HG03108 (cell line): ENCODE measurements at regions not wholly inside any gene's neighbourhood (a gene's known extent, or its start where the extent isn't known, plus 50 kb on each side); places are given as distances from the start of the nearest gene placed in this dataset.
"Not testable (repeated sequence)": the region's sequence is repeated elsewhere in the genome, so short reads cannot be mapped to it uniquely, and the experiment has no call there.

Experiments used
- ATAC-seq: cut with Tn5 transposase; IDR thresholded peaks from one replicate; pipeline ENCODE4 v1.9.1; 2021; ENCODE audit warnings: moderate library complexity; ENCODE audit not compliant: unreplicated experiment

DNA sequence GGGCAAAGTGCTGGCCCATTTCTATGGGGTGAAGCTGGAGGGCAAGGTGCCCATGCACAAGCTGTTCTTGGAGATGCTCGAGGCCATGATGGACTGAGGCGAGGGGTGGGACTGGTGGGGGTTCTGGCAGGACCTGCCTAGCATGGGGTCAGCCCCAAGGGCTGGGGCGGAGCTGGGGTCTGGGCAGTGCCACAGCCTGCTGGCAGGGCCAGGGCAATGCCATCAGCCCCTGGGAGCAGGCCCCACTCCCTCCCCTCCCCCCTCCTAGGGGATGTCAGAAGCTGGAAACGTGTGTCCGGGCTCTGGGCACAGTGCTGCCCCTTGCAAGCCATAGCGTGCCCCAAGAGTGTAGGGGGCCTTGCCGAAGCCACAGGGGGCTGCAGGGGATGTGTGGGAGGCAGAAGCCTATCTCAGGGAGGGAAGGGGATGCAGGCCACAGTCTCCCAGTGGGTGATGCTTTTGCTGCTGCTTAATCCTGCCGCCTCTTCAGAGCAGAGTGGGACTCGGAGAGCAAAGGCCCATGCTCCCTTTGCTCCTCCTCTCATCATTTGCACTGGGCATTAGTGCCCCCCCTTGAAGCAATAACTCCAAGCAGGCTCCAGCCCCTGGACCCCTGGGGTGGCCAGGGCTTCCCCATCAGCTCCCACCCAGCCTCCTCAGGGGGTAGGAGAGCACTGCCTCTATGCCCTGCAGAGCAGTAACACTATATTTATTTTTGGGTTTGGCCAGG lies 85.2 kb downstream of the MRPL57 start:
- ATAC-seq = not testable (repeated sequence)

DNA sequence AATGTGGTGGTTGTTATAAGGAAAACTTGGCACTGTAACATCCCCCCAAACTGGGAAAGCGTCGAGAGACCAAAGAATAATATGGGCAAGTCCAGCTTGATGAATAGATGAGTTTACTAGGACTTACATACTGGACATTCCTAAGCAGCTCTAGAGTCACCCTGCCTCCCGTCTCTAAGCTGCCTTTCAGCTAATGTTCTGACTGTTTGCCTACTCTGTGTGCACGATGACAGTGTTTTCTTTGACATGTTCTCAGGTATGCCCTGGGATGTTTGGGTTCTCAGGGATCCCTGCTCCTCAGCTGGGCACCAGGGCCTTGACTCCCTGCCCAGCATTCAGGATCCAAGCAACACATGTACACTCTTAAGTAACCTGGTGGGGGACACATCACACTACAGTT lies 87.5 kb downstream of the MRPL57 start:
- ATAC-seq = not testable (repeated sequence)

DNA sequence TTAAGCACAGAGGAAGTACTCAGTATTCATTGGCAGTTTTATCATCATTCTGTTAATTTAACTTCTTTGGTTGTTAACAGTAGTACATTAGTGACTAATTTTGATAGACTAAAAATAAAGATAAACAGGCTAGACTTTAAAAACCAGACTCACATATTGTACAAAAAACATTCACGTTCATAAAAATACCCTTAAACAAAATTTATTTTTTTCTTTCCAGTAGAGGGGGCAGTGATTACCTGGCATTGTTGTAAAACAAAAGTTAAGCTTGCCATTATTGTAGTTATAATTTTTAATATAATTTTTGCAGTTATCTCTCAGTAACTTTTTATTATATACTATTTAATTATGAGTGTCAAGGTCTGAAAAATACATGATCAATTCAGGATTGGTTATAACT lies 92.0 kb downstream of the MRPL57 start:
- not testable (repeated sequence) for ATAC-seq

DNA sequence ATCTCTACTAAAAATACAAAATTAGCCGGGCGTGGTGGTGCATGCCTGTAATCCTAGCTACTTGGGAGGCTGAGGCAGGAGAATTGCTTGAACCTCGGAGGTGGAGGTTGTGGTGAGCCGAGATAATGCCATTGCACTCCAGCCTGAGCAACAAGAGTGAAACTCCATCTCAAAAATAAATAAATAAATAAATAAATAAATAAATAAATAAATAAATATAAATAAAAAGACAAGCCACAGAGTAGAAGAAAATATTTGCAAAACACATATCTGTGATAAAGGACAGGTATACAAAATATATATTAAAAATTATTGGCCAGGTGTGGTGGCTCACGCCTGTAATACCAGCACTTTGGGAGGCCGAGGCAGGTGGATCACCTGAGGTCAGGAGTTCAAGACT lies 96.0 kb downstream of the MRPL57 start:
- ATAC-seq = not testable (repeated sequence)

DNA sequence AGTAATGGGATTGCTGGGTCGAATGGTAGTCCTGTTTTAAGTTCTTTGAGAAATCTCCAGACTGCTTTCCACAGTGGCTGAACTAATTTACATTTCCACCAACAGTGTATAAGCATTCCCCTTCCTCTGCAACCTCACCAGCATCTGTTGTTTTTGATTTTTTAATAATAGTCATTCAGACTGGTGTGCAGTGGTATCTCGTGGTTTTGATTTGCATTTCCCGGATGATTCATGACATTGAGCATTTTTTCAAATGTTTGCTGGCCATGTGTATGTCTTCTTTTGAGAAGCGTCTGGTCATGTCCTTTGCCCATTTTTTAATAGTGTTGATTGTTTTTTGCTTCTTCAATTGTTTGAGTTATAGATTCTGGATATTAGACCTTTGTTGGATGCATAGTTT lies 98.0 kb downstream of the MRPL57 start:
- ATAC-seq = not testable (repeated sequence)

DNA sequence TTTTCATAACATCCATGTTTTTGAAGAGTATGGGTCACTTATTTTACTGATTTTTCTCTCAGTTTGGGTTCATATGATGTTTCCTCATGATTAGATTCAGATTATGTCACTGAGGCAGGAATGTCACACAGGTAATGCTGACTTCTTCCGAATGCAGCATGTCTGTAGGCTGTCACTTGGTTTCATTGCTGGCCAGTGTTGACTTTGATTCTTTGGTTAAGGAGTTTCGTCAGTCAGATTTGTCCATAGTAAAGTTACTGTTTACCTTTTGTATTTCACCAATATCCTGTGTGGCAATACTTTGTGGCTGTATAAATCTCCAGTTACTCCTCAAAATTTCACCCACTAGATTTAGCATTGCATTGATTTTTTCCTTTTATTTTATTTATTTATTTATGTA lies 105.6 kb downstream of the MRPL57 start:
- ATAC-seq = no peak

DNA sequence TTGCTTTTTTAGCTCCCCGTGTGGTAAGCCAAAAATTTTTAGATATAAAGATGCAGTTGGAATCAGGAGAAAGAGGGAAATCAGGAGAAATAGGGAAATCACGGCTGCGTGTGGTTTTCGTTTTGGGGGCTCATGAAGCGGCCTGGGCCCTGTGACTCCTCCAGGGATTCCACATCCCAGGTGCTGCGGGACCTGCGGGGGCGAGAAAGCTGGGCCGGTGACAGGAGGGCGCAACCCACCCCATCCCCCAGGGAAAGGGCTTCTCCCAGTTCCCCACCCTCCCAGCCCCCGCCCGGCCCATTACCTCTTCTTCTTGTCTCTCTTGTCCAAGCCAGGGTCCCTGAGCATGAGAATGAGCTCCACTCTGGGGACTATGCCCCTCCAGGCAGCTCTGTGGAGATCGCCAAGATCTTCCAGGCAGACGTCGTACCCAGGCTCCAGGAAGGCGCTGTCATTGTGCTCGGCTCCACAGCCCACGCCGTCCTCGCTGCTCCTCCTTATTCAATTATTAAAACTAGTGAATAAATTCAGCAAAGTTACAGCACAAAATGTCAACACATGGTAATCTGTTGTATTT lies 111.0 kb downstream of the MRPL57 start:
- no peak for ATAC-seq

DNA sequence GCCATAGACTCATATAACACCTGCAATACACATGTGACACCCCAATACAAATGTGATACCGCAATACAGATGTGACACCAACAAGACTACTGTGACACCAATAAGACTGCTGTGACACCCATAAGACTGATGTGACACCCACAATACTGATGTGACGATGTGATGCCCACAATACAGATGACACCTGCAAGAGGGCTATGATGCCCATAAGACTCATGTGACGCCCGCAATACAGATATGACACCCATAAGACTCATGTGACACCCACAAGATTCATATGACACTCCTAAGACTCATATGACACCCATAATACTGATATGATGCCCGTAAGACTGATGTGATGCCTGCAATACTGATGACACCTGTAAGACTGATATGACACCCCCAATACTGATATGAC lies 113.0 kb downstream of the MRPL57 start:
- no peak for ATAC-seq

DNA sequence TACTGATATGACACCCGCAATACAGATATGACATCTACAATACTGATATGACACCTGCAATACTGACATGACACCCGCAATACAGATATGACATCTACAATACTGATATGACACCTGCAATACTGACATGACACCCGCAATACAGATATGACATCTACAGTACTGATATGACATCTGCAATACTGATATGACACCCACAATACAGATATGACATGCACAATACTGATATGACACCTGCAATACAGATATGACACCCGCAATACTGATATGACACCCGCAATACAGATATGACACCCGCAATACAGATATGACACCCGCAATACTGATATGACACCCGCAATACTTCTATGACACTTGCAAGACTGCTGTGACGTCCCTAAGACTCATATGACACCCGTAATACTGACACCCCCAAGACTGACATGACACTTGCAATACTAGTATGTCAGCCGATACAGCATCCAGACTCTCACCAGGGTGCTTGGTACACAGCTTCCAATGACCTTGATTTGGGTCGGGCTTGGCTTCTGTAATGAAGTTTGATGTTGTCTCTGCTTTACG lies 114.1 kb downstream of the MRPL57 start:
- not testable (repeated sequence) for ATAC-seq

DNA sequence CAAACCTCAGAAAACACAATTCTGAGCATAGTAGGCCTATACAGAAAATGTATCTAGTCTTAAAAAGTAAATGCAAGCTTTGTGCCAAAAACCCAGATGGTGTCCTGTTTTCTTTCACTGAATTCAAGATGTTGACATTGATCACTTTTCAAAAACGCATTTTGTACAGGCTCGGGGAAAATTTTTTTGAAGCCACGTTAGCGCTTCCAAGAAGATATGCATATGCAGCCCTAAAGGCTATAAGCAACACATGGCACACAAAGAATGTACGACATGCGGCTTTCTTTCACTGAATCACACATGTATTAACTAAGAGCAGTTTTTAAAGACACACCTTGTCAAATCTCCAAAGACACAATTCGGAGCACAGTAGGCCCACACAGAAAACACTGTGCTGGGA lies 115.4 kb downstream of the MRPL57 start:
- ATAC-seq = no peak

DNA sequence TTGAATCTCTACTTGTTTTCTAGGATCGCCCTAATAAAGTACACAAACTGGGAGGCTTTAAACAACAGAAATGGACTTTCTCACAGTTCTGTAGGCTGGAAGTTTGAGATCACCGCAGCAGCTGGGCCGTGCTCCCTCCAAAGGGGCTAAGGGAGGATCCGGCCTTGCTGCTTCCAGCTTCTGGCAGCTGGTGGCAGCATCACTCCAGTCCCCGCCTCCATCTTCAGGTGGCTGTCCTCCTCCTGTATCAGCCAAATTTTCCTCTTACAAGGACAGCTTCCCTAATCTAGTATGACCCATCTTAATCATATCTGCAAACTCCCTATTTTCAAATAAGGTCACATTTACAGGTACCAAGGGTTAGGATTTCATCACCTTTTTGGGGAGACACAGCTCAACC lies 120.5 kb downstream of the MRPL57 start:
- peak; percentile 53 for ATAC-seq

DNA sequence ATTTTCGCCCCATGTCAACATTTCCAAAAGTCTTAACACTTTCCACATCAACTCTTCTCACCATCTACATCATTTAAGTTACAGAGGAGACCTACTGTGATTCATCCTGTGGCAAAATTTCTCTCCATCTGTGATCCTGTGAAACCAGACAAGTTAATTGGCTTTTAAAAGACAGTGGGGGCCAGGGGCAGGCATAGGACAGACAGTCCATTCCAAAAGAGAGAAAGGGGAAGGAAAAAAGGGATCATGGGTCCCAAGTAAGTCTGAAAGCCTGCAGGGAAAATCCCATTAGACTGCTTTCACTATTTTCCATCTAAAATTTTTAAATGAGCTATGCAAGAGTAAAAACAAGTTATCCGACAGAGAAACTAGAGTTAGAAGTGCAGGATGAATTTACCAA lies 121.0 kb downstream of the MRPL57 start:
- no peak for ATAC-seq

DNA sequence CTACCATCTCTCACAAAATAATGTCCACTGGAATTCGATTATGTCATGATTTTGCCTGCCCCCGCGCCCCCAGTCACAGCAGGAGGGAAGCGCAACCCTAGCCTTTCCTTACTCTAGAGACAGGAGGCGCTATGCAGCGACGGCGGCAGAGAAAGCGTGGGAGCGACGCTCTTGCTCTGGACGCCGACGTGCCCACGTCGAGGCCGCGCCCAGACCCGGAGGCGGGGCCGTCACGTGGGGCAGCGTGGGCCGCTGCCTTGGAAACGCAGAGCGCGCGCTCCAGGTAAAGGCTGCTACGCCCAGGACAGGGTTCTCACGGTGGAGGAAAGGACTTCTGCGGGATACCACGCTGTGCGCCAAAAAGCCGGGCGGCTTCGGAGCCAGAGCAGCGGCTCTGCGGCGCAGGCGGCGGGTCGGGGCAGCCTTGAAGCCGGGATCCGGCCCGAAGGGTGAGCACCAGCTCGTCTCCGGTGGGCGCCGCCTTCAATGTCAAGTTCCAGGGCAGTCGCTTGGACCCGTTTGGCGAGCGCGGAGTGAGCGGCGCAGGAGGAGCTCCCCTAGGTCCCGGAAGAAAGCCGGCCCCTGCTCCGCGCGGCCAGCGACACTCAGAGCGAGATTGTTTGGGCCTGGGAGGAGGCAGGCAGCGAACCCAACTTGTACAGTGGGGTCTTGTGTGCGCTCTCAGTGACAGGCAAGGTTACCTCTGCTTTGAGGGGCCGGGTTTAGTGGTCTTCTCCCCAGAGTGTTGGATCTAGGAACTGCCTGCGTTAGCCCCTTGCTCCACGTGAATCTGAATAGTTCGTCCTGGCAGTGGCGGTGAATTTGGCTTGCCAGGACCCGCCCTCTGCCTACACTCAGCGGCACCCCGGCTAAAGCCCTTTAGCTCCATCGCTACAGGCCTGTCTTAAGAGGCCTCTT lies 121.7 kb downstream of the MRPL57 start:
- ATAC-seq = peak; percentile 90

DNA sequence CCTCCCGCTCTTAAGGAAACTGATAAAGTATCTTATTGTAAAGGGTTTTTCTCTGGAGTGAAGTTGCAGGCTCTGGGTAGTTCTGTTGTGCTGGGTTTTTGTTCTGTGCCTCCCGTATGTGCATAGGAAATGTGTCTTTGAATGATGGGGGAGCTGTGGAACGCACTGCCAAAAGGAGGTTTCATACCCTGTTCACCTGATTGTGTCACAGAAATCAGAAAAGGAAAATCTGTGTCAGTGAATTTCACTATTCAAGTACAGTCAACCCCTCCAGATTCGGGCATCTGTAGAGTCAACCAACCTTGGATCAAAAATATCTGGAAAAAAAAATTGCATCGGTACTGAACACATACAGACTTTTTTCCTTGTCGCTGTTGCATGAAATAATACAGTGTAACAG lies 127.8 kb downstream of the MRPL57 start:
- no peak for ATAC-seq

DNA sequence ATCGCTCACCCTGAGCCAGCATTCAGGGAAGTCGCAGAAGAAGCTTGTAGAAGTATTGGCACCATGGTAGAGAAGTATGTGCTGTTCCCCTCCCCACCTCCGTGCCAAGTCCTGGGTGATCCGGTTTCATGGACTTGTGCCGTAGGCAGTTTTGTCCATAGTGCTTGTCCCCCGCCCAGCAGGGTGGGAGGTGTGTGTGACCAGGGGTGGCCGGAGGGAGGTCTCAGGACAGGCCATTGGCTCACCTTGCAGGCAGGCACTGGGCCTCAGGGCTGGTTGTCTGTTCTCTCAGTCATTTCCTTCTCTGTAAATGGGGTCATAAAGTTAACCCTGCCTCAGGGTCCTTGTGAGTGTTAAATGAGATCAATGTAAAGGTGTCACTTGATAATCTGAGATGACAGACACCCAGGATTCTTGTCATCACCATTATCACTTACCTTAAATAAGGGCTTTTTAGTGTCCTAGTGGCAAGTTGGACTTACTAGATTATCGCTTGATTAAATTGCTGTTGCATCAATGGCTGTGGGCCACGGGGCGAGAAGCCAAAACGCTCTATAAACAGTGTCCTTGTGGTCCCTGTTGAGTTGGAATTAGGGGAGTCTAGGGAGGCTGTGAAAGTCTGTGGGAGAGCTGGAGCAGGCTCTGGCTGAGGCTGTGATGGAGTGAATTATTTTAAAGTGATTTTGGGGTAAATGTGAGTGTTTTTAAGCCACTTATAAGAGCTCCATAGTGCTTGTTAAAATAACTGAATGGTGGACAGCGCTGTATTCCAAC lies 130.0 kb downstream of the MRPL57 start:
- ATAC-seq = not testable (repeated sequence)

DNA sequence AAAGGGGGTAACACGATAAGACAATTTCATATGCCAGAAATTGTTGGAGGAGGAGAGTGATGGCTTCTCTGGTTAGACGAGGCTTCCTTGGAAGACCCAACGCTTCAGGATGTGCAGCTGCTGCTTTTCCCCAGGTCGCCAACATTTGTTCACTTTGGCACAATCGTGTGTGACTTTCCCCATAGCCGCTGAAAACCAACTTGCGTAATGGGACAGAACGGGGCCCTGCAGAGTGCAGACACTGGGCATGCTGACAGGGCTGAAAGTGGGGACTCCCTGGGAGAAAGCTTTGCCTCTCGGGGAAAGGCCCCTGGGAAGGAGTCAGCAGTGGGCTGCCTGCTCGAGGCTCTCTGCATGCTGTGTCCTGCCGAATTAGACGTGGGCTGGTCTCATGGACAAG lies 130.7 kb downstream of the MRPL57 start:
- not testable (repeated sequence) for ATAC-seq

DNA sequence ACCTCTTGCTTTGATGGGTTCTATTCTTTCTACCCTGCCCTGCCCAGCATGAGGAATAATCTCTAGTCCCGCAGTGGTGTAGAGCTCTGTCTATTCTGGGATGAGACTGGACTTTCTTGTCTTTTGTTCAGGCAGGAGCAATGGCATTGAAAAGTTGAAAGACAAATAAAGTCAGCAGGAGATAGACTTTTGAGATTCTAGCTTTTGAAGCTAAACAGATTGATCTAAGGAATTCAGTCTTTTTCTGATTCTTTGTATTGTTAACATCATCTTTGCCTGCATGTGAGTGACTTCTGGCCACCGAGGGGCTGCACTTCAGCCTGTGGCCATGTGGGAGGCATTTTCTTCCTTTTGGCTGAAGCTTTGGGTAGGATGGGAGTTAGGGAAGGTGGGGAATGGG lies 132.4 kb downstream of the MRPL57 start:
- no peak for ATAC-seq

DNA sequence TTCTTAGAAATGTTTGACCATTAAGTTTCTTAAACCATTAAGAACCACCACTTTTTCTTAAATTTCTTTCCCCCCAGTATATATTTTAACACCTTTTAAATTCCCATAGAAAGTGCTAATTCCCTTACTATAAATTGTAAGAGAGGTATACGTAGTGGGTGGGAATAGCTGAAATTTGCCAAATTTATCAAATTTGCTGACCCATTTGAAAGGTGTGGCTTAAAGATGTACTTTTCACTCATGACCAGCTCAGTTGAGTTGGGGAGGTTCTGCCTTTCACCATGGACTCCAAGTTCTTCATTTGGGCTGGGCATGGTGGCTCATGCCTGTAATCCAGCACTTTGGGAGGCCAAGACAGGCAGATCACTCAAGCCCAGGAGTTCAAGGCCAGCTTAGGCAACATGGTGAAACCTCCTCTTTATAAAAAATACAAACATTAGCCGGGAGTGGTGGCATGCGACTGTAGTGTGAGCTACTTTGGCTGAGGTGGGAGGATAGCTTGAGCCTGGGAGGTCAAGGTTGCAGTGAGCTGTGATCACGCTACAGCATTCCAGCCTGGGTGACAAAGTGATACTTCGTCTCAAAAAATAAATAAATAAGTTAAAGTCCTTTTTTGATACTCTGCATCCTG lies 133.2 kb downstream of the MRPL57 start:
- ATAC-seq = no peak

DNA sequence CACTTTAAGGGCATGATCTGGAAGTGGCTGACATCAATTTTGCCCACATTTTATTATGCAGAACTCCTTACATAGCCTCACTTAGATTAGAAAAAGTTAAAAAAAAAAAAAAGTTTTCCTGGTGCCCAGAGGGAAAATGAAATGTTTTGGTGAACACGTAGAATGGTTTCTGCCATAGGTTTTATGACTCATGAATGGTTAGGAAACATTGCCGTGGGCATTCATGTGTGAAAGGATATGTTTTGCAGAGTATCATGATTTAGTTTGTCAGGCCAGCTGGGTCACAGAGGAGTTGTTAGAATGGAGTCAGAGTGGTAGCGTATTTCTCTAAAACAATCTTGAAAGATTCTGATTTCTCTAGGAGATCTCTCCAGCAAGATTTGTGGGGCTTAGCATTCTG lies 133.8 kb downstream of the MRPL57 start:
- ATAC-seq = no peak

DNA sequence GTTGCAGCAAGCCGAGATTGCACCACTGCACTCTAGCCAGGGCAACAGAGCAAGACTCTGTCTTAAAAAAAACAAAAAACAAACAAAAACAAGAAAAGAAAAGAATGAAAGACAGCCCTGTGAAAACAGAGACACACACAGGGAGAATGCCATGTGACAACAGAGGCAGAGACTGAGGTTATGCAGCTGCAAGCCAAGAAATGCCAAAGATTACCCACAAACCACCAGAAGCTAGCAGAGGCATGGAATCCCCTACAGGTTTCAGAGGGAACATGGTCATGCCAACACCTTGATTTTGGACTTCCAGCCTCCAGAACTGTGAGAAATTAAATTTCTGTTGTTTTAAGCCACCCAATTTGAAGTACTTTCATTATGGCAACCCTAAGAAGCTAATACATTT lies 138.5 kb downstream of the MRPL57 start:
- not testable (repeated sequence) for ATAC-seq
